CD14-positive monocyte (primary cell): ENCODE measurements at regions not wholly inside any gene's neighbourhood (a gene's known extent, or its start where the extent isn't known, plus 50 kb on each side); places are given as distances from the start of the nearest gene placed in this dataset.

Source experiments
- DNase-seq, 3 donors: peaks; one replicate each; pipeline ENCODE4 v3.0.0-alpha.2; 2011 to 2022
- H2AFZ ChIP-seq: 2 replicates; pipeline ENCODE4 v1.6.0; 2012; ENCODE audit warnings: mild to moderate bottlenecking, low read depth, low read length, inconsistent platforms; ENCODE audit not compliant: insufficient read depth, poor library complexity, severe bottlenecking
- H3K27ac ChIP-seq, 2 donors: 1 replicate in 1 of 2; 2 replicates in 1 of 2; pipeline ENCODE4 v1.5.1; 2012 to 2013; ENCODE audit warnings: low read length in 2 of 2, control low read depth in 1 of 2, inconsistent platforms in 1 of 2, low read depth in 1 of 2, mild to moderate bottlenecking in 1 of 2
- H3K27me3 ChIP-seq, 2 donors: one replicate each; pipeline versions ENCODE4 v1.6.0 to v1.6.1; 2011 to 2013; ENCODE audit warnings: low read length in 2 of 2; ENCODE audit not compliant: control insufficient read depth in 2 of 2, insufficient read depth in 2 of 2
- H3K36me3 ChIP-seq, 2 donors: replicated peaks in 1 of 2; 1 replicate in 1 of 2; 2 replicates in 1 of 2; pipeline versions ENCODE4 v1.5.1 to v1.6.1; 2012 to 2013; ENCODE audit warnings: low read length in 2 of 2, control low read depth in 1 of 2, inconsistent platforms in 1 of 2, mild to moderate bottlenecking in 1 of 2; ENCODE audit not compliant: insufficient read depth in 2 of 2, control insufficient read depth in 1 of 2
- H3K4me1 ChIP-seq, 2 donors: 1 replicate in 1 of 2; 2 replicates in 1 of 2; pipeline versions ENCODE4 v1.5.1 to v1.6.1; 2012 to 2013; ENCODE audit warnings: low read length in 2 of 2, control low read depth in 1 of 2, inconsistent platforms in 1 of 2, mild to moderate bottlenecking in 1 of 2, moderate library complexity in 1 of 2; ENCODE audit not compliant: insufficient read depth in 2 of 2, control insufficient read depth in 1 of 2
- H3K4me2 ChIP-seq: replicated peaks from 2 replicates; pipeline ENCODE3; 2012; ENCODE audit warnings: low read length, moderate library complexity, mild to moderate bottlenecking; ENCODE audit not compliant: poor library complexity, severe bottlenecking; ENCODE audit errors: extremely low read depth
- H3K4me3 ChIP-seq, 3 experiments: fragments of 200-600 bp in 1 of 3; sonication (generic) in 1 of 3; replicated peaks in 1 of 3; 1 replicate in 2 of 3; 2 replicates in 1 of 3; pipeline ENCODE4 v1.5.1; 2011 to 2013; ENCODE audit warnings: low read length in 3 of 3, mild to moderate bottlenecking in 3 of 3, control low read depth in 2 of 3, low read depth in 2 of 3, inconsistent platforms in 1 of 3, moderate library complexity in 1 of 3
- H3K79me2 ChIP-seq: 2 replicates; pipeline ENCODE4 v1.6.0; 2012; ENCODE audit warnings: mild to moderate bottlenecking, control low read depth, inconsistent platforms, low read length, moderate library complexity; ENCODE audit not compliant: insufficient read depth
- H3K9ac ChIP-seq: 2 replicates; pipeline ENCODE4 v1.6.0; 2017; ENCODE audit warnings: low read length, mild to moderate bottlenecking; ENCODE audit not compliant: insufficient read depth, poor library complexity, severe bottlenecking
- H3K9me3 ChIP-seq, 2 donors: replicated peaks in 1 of 2; 1 replicate in 1 of 2; 2 replicates in 1 of 2; pipeline versions ENCODE4 v1.5.1 to v1.6.1; 2012 to 2013; ENCODE audit warnings: low read length in 2 of 2, control low read depth in 1 of 2; ENCODE audit not compliant: control insufficient read depth in 1 of 2, insufficient read depth in 1 of 2
- H4K20me1 ChIP-seq: 2 replicates; pipeline ENCODE4 v1.6.0; 2012; ENCODE audit warnings: mild to moderate bottlenecking, low read length, control low read depth, moderate library complexity; ENCODE audit not compliant: insufficient read depth
- H3K27ac Mint-ChIP-seq, 7 donors: one replicate each; pipeline ENCODE4 v1.8.0; 2020; ENCODE audit warnings: mild to moderate bottlenecking in 7 of 7, mixed read lengths in 7 of 7, moderate library complexity in 6 of 7, inconsistent platforms in 2 of 7
- H3K27me3 Mint-ChIP-seq, 3 donors: one replicate each; pipeline ENCODE4 v1.8.0; 2021 to 2022; ENCODE audit warnings: low read depth in 3 of 3, mild to moderate bottlenecking in 3 of 3, mixed read lengths in 3 of 3, moderate library complexity in 3 of 3, inconsistent platforms in 1 of 3
- H3K36me3 Mint-ChIP-seq, 2 donors: one replicate each; pipeline ENCODE4 v1.8.0; 2020; ENCODE audit warnings: mixed read lengths in 2 of 2, inconsistent platforms in 1 of 2, mild to moderate bottlenecking in 1 of 2
- H3K4me1 Mint-ChIP-seq: one replicate; pipeline ENCODE4 v1.8.0; 2020; ENCODE audit warnings: mild to moderate bottlenecking, mixed read lengths
- H3K4me3 Mint-ChIP-seq, 2 donors: one replicate each; pipeline ENCODE4 v1.8.0; 2020; ENCODE audit warnings: mild to moderate bottlenecking in 2 of 2, mixed read lengths in 2 of 2, moderate library complexity in 1 of 2
- H3K9me3 Mint-ChIP-seq, 7 donors: one replicate each; pipeline ENCODE4 v1.8.0; 2020 to 2022; ENCODE audit warnings: mixed read lengths in 7 of 7, mild to moderate bottlenecking in 6 of 7, moderate library complexity in 6 of 7, inconsistent platforms in 2 of 7
- CTCF ChIP-seq: fragments of 200-600 bp; IDR thresholded peaks from one replicate; pipeline ENCODE4 v1.8.0; 2022; ENCODE audit warnings: antibody characterized with exemption, mild to moderate bottlenecking
- WGBS: methylation state at CpG from one replicate; pipeline ENCODE4 v1.1.5; 2013; ENCODE audit warnings: missing lambda C conversion rate; ENCODE audit not compliant: insufficient coverage; 5-methylcytosine and 5-hydroxymethylcytosine counted together
- intact Hi-C, 2 donors: fragments of 100-400 bp; cut with micrococcal nuclease; formaldehyde crosslinking; loops; one replicate each; pipeline versions ENCODE4 v1.15.0 to v1.15.1; 2023

GRCh38 chr4:174157106-174157607 lies 126.3 kb downstream of the FBXO8 start:
- H3K27me3 ChIP-seq: peaks cover 4 to 5% of the 10 kb centered on the region in 2 donors
- no peaks in the 10 kb centered on the region for H3K9me3 ChIP-seq
- no peaks in the 10 kb centered on the region for H3K79me2 ChIP-seq
- H2AFZ ChIP-seq: no peak overlapping the region
- H3K4me3 Mint-ChIP-seq: no peak overlapping the region
- H4K20me1 ChIP-seq: no peaks in the 10 kb centered on the region
- no peak for DNase-seq
- TF ChIP-seq CTCF: no peak
- H3K27me3 Mint-ChIP-seq: peaks cover 8 to 21% (median 9%) of the 10 kb centered on the region in 3 donors
- H3K4me1 Mint-ChIP-seq: no peaks in the 10 kb centered on the region
- 100% methylated on average over 1 of the region's 7 CpGs for WGBS
- H3K27ac ChIP-seq: no peak overlapping the region
- H3K4me2 ChIP-seq: no peak overlapping the region
- no peak overlapping the region for H3K4me3 ChIP-seq
- no peaks in the 10 kb centered on the region for H3K36me3 Mint-ChIP-seq
- H3K36me3 ChIP-seq: no peaks in the 10 kb centered on the region
- H3K4me1 ChIP-seq: no peaks in the 10 kb centered on the region
- no peaks in the 10 kb centered on the region for H3K9me3 Mint-ChIP-seq
- no peak overlapping the region for H3K9ac ChIP-seq
- H3K27ac Mint-ChIP-seq: no peak overlapping the region
- intact Hi-C loops: no loop called here

- Histone ChIP-seq H2AFZ (no peak overlapping the region), H3K4me2 (no peak overlapping the region), H3K79me2 (no peaks in the 10 kb centered on the region), H3K9ac (no peak overlapping the region), H3K9me3 (no peaks in the 10 kb centered on the region), H4K20me1 (no peaks in the 10 kb centered on the region), H3K36me3 (no peaks in the 10 kb centered on the region), H3K4me3 (no peak overlapping the region), H3K4me1 (no peaks in the 10 kb centered on the region), H3K27me3 (peaks cover 4 to 5% of the 10 kb centered on the region in 2 donors), H3K27ac (no peak overlapping the region)
- H3K9me3 Mint-ChIP-seq: no peaks in the 10 kb centered on the region
- intact Hi-C loops: no loop called here
- peak overlapping the region in 1 of 2 donors; percentile 36 for H3K4me3 Mint-ChIP-seq
- no CpG with 5 or more reads among the region's 3 CpGs for WGBS
- peak in 2 of 3 donors; percentile 1 to 3 for DNase-seq
- peaks cover 8 to 21% (median 9%) of the 10 kb centered on the region in 3 donors for H3K27me3 Mint-ChIP-seq
- no peaks in the 10 kb centered on the region for H3K36me3 Mint-ChIP-seq
- H3K27ac Mint-ChIP-seq: no peak overlapping the region
- no peaks in the 10 kb centered on the region for H3K4me1 Mint-ChIP-seq
- TF ChIP-seq CTCF: no peak
Observed at GRCh38 chr4:174156239-174156826, 127.1 kb downstream of the FBXO8 start.
